H9 (cell line): ENCODE measurements at regions not wholly inside any gene's neighbourhood (a gene's known extent, or its start where the extent isn't known, plus 50 kb on each side); places are given as distances from the start of the nearest gene placed in this dataset.

Experiments
- DNase-seq: peaks from one replicate; pipeline ENCODE4 v3.0.0-alpha.2; 2017
- H2AFZ ChIP-seq: one replicate; pipeline ENCODE4 v1.6.1; 2013; ENCODE audit warnings: mild to moderate bottlenecking, low read length, control low read depth, moderate library complexity
- H2AK5ac ChIP-seq: 2 replicates; pipeline ENCODE4 v1.6.1; 2013; ENCODE audit warnings: low read length, control low read depth, mixed read lengths; ENCODE audit not compliant: insufficient read length
- H2BK120ac ChIP-seq: one replicate; pipeline ENCODE4 v1.6.1; 2013; ENCODE audit warnings: low read depth, mild to moderate bottlenecking, low read length, control low read depth, inconsistent platforms; ENCODE audit not compliant: poor library complexity, severe bottlenecking
- H2BK12ac ChIP-seq: 2 replicates; pipeline ENCODE4 v1.6.1; 2013; ENCODE audit warnings: low read length, control low read depth, mixed read lengths, low read depth; ENCODE audit not compliant: insufficient read length
- H2BK15ac ChIP-seq: 2 replicates; pipeline ENCODE4 v1.6.1; 2013; ENCODE audit warnings: low read depth, low read length, control low read depth
- H2BK20ac ChIP-seq: one replicate; pipeline ENCODE4 v1.6.1; 2013; ENCODE audit warnings: low read depth, mild to moderate bottlenecking, low read length, control low read depth, inconsistent platforms; ENCODE audit not compliant: poor library complexity, severe bottlenecking
- H2BK5ac ChIP-seq: 2 replicates; pipeline ENCODE4 v1.6.1; 2013; ENCODE audit warnings: low read length, control low read depth, mixed read lengths; ENCODE audit not compliant: insufficient read length
- H3K14ac ChIP-seq: 2 replicates; pipeline ENCODE4 v1.6.1; 2013; ENCODE audit warnings: low read length, control low read depth; ENCODE audit not compliant: insufficient read depth
- H3K18ac ChIP-seq: 2 replicates; pipeline ENCODE4 v1.6.1; 2013; ENCODE audit warnings: low read depth, mild to moderate bottlenecking, mixed read lengths, low read length, control low read depth; ENCODE audit not compliant: insufficient read length
- H3K23ac ChIP-seq: 2 replicates; pipeline ENCODE4 v1.6.1; 2013; ENCODE audit warnings: low read length, control low read depth, mixed read lengths, low read depth; ENCODE audit not compliant: insufficient read length
- H3K23me2 ChIP-seq: 2 replicates; pipeline ENCODE4 v1.6.1; 2013; ENCODE audit warnings: low read depth, mild to moderate bottlenecking, mixed read lengths, low read length, control low read depth; ENCODE audit not compliant: insufficient read length, poor library complexity, severe bottlenecking
- H3K27ac ChIP-seq: 2 replicates; pipeline ENCODE4 v1.5.1; 2013; ENCODE audit warnings: low read length, control low read depth, mixed read lengths, low read depth; ENCODE audit not compliant: insufficient read length
- H3K27me3 ChIP-seq: 2 replicates; pipeline ENCODE4 v1.6.1; 2013; ENCODE audit warnings: low read length, control low read depth, inconsistent platforms; ENCODE audit not compliant: insufficient read depth
- H3K4ac ChIP-seq: 2 replicates; pipeline ENCODE4 v1.6.1; 2013; ENCODE audit warnings: low read depth, mild to moderate bottlenecking, control low read depth, inconsistent platforms, low read length, moderate library complexity
- H3K4me1 ChIP-seq: 2 replicates; pipeline ENCODE4 v1.6.1; 2013; ENCODE audit warnings: low read length, control low read depth, inconsistent platforms; ENCODE audit not compliant: insufficient read depth
- H3K4me2 ChIP-seq: 2 replicates; pipeline ENCODE4 v1.6.1; 2013; ENCODE audit warnings: low read length, control low read depth, mixed read lengths; ENCODE audit not compliant: insufficient read length, insufficient read depth
- H3K56ac ChIP-seq: 2 replicates; pipeline ENCODE4 v1.6.1; 2013; ENCODE audit warnings: low read depth, mild to moderate bottlenecking, mixed read lengths, low read length, control low read depth; ENCODE audit not compliant: insufficient read length
- H3K79me1 ChIP-seq: 2 replicates; pipeline ENCODE4 v1.6.1; 2013; ENCODE audit warnings: low read depth, mild to moderate bottlenecking, moderate library complexity, low read length, control low read depth, inconsistent platforms; ENCODE audit not compliant: insufficient read depth, poor library complexity, severe bottlenecking
- H3K79me2 ChIP-seq: 2 replicates; pipeline ENCODE4 v1.6.1; 2013; ENCODE audit warnings: low read length, control low read depth, inconsistent platforms; ENCODE audit not compliant: insufficient read depth
- H3K9ac ChIP-seq: 2 replicates; pipeline ENCODE4 v1.6.1; 2013; ENCODE audit warnings: low read length, control low read depth, mixed read lengths; ENCODE audit not compliant: insufficient read length; ENCODE audit errors: extremely low read depth
- H3K9me3 ChIP-seq: one replicate; pipeline ENCODE4 v1.6.1; 2013; ENCODE audit warnings: low read depth, low read length, inconsistent platforms; ENCODE audit not compliant: control insufficient read depth
- H3T11ph ChIP-seq: one replicate; pipeline ENCODE4 v1.6.1; 2013; ENCODE audit warnings: mild to moderate bottlenecking, low read length, control low read depth, inconsistent platforms
- H4K20me1 ChIP-seq: one replicate; pipeline ENCODE4 v1.6.1; 2013; ENCODE audit not compliant: control insufficient read depth, insufficient read length, insufficient read depth
- H4K5ac ChIP-seq: 2 replicates; pipeline ENCODE4 v1.6.1; 2013; ENCODE audit warnings: low read depth, mild to moderate bottlenecking, mixed read lengths, low read length, control low read depth; ENCODE audit not compliant: insufficient read length
- H4K8ac ChIP-seq: replicated peaks from 2 replicates; pipeline ENCODE4 v1.6.1; 2013; ENCODE audit warnings: low read length, control low read depth, mixed read lengths, low read depth; ENCODE audit not compliant: insufficient read length
- H4K91ac ChIP-seq: 2 replicates; pipeline ENCODE4 v1.6.1; 2013; ENCODE audit warnings: low read depth, mild to moderate bottlenecking, moderate library complexity, mixed read lengths, low read length, control low read depth; ENCODE audit not compliant: insufficient read length
- H3K27ac Mint-ChIP-seq, 3 experiments: 2 replicates in 2 of 3; 3 replicates in 1 of 3; pipeline ENCODE4 v1.8.0; 2020 to 2021; ENCODE audit warnings: mixed read lengths in 3 of 3, mild to moderate bottlenecking in 1 of 3, moderate library complexity in 1 of 3
- H3K27me3 Mint-ChIP-seq: 2 replicates; pipeline ENCODE4 v1.8.0; 2021; ENCODE audit warnings: low read depth, mild to moderate bottlenecking, moderate library complexity, mixed read lengths
- H3K36me3 Mint-ChIP-seq, 3 experiments: 2 replicates in 2 of 3; 3 replicates in 1 of 3; pipeline ENCODE4 v1.8.0; 2020 to 2021; ENCODE audit warnings: low read depth in 3 of 3, mixed read lengths in 3 of 3; ENCODE audit not compliant: insufficient read depth in 1 of 3
- H3K4me1 Mint-ChIP-seq, 2 experiments: 2 replicates each; pipeline ENCODE4 v1.8.0; 2020; ENCODE audit warnings: mixed read lengths in 2 of 2
- H3K4me3 Mint-ChIP-seq, 2 experiments: 2 replicates in 1 of 2; 3 replicates in 1 of 2; pipeline ENCODE4 v1.8.0; 2020 to 2021; ENCODE audit warnings: mild to moderate bottlenecking in 2 of 2, mixed read lengths in 2 of 2, moderate library complexity in 1 of 2
- H3K9me3 Mint-ChIP-seq, 2 experiments: 2 replicates in 1 of 2; 3 replicates in 1 of 2; pipeline ENCODE4 v1.8.0; 2020; ENCODE audit warnings: mild to moderate bottlenecking in 2 of 2, mixed read lengths in 2 of 2, moderate library complexity in 1 of 2
- WGBS: extraction: QIAGEN DNeasy Blood & Tissue Kit; methylation state at CpG from one replicate; pipeline ENCODE4 v1.1.7; 2013; ENCODE audit warnings: missing lambda C conversion rate, low lambda C conversion rate, mixed read lengths; ENCODE audit not compliant: insufficient read length; ENCODE audit errors: extremely low coverage; 5-methylcytosine and 5-hydroxymethylcytosine counted together
- TF ChIP-seq, protein P1 (sequence below): fragments of 200-600 bp; sonication (generic); conservative IDR thresholded peaks from 3 replicates; pipeline ENCODE4 v1.8.0; 2021; ENCODE audit warnings: antibody characterized with exemption, mild to moderate bottlenecking

DNA sequence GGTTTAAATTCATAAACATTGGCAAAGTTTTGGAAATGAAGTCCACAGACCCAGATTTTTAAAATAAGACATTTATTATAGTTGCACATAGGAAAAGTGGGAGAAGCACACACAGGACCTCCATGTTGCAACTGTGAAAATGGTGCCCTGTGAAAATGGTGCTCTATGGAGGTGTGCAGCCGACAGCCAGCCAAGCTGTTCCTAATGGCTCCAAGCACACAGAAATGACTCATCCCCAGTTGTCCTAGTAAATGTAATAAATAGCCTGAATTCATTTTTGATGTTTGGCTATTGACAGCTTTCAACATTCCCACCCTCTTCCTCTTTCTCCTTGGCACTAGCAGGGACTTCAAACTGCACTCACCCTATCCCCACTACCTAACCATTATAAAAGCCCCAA, 590.9 kb downstream of the CAAP1 start:
- no peak overlapping the region for H3K9ac ChIP-seq
- TF ChIP-seq, protein P1, sequence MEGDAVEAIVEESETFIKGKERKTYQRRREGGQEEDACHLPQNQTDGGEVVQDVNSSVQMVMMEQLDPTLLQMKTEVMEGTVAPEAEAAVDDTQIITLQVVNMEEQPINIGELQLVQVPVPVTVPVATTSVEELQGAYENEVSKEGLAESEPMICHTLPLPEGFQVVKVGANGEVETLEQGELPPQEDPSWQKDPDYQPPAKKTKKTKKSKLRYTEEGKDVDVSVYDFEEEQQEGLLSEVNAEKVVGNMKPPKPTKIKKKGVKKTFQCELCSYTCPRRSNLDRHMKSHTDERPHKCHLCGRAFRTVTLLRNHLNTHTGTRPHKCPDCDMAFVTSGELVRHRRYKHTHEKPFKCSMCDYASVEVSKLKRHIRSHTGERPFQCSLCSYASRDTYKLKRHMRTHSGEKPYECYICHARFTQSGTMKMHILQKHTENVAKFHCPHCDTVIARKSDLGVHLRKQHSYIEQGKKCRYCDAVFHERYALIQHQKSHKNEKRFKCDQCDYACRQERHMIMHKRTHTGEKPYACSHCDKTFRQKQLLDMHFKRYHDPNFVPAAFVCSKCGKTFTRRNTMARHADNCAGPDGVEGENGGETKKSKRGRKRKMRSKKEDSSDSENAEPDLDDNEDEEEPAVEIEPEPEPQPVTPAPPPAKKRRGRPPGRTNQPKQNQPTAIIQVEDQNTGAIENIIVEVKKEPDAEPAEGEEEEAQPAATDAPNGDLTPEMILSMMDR: no peak
- H3K4me1 ChIP-seq: no peaks in the 10 kb centered on the region
- no peak overlapping the region for H3K18ac ChIP-seq
- H3K9me3 ChIP-seq: no peaks in the 10 kb centered on the region
- DNase-seq: no peak
- no peak overlapping the region for H3K27ac ChIP-seq
- H4K20me1 ChIP-seq: no peaks in the 10 kb centered on the region
- no peak overlapping the region for H2BK20ac ChIP-seq
- H2AK5ac ChIP-seq: no peak overlapping the region
- no peak overlapping the region for H3T11ph ChIP-seq
- H2BK12ac ChIP-seq: no peak overlapping the region
- H3K23ac ChIP-seq: no peak overlapping the region
- H2BK15ac ChIP-seq: no peak overlapping the region
- Mint-ChIP-seq H3K27me3 (no peaks in the 10 kb centered on the region), H3K9me3 (no peaks in the 10 kb centered on the region), H3K36me3 (no peaks in the 10 kb centered on the region), H3K27ac (no peak overlapping the region), H3K4me1 (no peaks in the 10 kb centered on the region), H3K4me3 (no peak overlapping the region)
- H4K91ac ChIP-seq: no peak overlapping the region
- no peak overlapping the region for H2BK120ac ChIP-seq
- WGBS: no CpG with 5 or more reads among the region's 1 CpG
- no peak overlapping the region for H4K5ac ChIP-seq
- H3K79me1 ChIP-seq: no peaks in the 10 kb centered on the region
- H3K79me2 ChIP-seq: no peaks in the 10 kb centered on the region
- no peak overlapping the region for H3K14ac ChIP-seq
- H3K23me2 ChIP-seq: no peaks in the 10 kb centered on the region
- no peak overlapping the region for H4K8ac ChIP-seq
- no peak overlapping the region for H3K4ac ChIP-seq
- H3K27me3 ChIP-seq: no peaks in the 10 kb centered on the region
- H3K4me2 ChIP-seq: no peak overlapping the region
- no peak overlapping the region for H2AFZ ChIP-seq
- H3K56ac ChIP-seq: no peak overlapping the region
- H2BK5ac ChIP-seq: no peak overlapping the region
